GM21423 (cell line): ENCODE measurements at regions not wholly inside any gene's neighbourhood (a gene's known extent, or its start where the extent isn't known, plus 50 kb on each side); places are given as distances from the start of the nearest gene placed in this dataset.

ENCODE experiments used
- ATAC-seq: cut with Tn5 transposase; IDR thresholded peaks from one replicate; pipeline ENCODE4 v1.9.1; 2021; ENCODE audit warnings: mild to moderate bottlenecking, moderate library complexity; ENCODE audit not compliant: unreplicated experiment

- no peak for ATAC-seq
Observed at GRCh38 chr13:85544756-85545155, 254.5 kb downstream of the SLITRK6 start.

GRCh38 chr13:85543144-85543543 lies 256.1 kb downstream of the SLITRK6 start:
- ATAC-seq = no peak

DNA sequence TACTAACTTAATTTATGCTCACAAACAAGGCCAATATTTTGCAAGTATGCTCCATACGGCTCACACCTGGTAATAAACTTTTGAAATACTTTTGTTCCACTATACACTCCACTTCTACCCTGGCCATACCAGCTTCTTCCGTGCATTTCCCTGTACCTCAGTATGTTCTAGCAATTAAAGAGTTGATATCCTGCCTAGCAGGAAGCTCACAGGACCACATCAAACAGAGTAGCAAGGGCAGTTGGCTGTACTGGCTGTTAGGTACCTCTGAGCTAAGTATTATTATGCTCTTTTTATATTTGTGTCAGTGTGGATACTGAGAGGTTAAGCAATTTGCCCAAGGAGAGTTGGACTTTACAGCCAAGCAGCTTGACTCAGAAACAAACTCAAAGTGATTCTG lies 257.7 kb downstream of the SLITRK6 start:
- ATAC-seq = no peak

DNA sequence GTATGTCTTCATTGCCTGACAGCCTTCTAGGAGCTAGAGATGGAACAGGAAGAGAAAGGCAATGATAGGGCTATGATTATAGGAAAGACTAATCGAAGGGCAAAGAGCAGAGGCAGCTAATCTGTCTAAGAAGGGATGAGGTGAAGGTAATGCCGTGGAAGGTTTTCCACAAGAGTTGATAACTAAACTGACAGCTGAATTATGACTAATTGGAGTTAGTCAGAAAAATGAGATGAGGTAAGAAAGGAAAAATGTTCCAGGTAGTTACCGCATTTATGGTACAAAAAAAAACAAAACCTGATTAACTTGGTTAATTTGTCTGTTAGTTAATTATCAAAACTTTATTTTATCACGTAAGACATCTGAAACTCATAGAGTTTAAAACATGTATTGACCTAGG lies 260.3 kb downstream of the SLITRK6 start:
- no peak for ATAC-seq

- no peak for ATAC-seq
Observed at GRCh38 chr13:85537601-85538000, 261.6 kb downstream of the SLITRK6 start.

DNA sequence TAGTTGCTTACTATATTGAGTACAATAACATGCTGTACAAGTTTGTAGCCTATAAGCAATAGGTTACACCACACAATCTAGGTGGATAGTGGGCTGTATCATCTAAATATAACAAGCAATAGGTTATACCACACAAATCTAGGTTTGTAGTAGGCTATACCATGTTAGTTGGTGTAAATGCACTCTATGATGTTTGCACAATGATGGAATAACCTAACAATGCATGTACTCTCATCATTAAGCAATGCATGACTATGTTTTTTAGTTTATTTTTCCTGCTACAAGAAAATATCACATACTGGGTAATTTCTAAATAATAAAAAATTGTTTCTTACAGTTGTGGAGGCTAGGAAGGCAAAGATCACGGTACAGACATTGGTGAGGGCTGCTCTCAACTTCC lies 262.5 kb downstream of the SLITRK6 start:
- no peak for ATAC-seq

DNA sequence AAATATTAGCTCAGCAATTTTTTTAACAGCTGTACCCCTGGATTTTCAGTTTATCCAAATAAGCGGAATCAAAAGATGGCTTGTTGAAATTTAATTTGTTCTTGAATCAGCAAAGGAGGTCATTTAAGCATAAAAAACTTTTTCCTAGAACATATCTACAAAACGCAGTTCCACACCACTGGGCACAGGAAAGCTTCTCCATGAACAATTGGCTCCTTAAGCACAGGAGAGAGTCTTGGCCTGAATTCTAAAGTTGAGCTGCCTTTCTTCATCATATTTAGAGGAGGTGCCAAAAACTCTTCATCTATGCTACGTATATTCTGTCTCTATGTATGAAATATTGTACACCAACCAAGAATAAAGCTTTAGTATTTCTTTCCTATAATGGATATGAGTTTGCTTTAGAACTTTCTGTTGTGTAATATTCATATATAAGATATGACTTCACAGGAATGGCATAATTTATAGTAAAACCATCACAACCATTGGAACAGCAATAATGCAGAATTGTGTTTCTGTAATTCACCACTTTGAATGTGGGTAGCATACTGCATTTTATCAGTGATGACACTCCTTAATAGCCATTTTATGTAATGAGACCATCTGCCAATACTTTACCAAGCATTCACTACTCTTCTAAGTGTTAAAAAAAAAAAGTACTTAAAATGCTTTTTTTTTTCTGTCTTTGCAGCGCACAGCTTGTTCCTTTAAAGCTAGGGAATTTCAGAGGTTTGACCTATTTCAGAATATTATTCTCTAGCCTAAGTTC lies 263.7 kb downstream of the SLITRK6 start:
- no peak for ATAC-seq

DNA sequence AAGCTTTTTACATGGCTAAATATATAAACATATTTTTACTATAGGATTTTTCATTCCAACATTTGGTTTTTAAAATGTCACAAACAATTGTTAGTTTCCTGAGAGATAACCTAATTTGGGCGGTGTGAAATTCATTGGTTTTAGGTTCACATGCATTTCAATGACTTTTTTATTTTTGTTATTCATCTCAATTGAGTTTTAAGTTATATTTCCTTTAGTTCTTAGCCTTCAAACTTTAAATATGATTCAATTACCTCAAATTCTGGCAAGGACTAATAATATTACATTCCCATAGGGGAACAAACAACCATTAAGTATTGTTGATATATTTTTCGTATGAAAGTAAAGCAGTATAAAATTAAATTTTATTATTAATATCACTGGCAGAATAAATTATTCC lies 265.3 kb downstream of the SLITRK6 start:
- no peak for ATAC-seq

DNA sequence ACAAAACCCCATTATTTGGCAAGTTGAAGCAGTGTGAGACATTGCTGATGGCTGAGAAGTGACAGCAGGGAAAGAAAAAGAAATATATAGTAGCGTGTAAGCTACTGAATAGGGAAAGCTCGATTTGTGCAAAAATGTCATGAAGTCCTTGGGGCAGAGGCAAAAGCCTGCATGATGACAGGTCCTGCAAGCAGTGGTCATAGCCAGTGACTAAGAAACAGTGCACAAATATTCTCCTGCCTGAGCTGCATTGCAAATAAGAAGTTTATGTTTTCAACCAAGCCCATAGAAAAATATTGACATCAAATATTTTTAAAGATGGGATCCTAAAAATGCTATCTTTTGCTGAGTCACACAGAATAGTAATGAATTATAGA lies 270.0 kb downstream of the SLITRK6 start:
- ATAC-seq = no peak

- ATAC-seq = no peak
Observed at GRCh38 chr13:85528491-85529217, 270.6 kb downstream of the SLITRK6 start.

GRCh38 chr13:85527316-85527715 lies 271.9 kb downstream of the SLITRK6 start:
- ATAC-seq = no peak

GRCh38 chr13:85525411-85525810 lies 273.8 kb downstream of the SLITRK6 start:
- no peak for ATAC-seq

GRCh38 chr13:85521657-85522056 lies 277.6 kb downstream of the SLITRK6 start:
- no peak for ATAC-seq

GRCh38 chr13:85520445-85520844 lies 278.8 kb downstream of the SLITRK6 start:
- ATAC-seq = no peak

- no peak for ATAC-seq
Observed at GRCh38 chr13:85519363-85519762, 279.9 kb downstream of the SLITRK6 start.

DNA sequence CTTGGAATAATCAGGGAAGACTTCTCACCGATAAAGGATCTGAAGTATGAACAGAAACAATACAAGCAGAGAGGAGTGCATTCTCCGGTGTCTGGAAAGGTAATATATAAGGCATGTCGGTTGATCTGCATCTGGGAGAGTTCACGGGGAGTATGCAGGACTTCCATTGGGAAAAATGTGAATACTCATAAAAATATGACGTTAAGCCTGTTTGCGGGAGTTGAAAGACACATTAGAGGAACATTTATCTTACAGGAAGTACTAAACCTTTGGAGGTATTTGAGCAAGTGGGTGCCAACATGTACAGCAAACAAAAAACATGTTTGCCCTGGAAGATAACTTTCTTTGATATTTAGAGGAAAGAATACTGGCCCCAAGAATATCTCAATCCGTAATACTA lies 286.8 kb downstream of the SLITRK6 start:
- ATAC-seq = no peak

DNA sequence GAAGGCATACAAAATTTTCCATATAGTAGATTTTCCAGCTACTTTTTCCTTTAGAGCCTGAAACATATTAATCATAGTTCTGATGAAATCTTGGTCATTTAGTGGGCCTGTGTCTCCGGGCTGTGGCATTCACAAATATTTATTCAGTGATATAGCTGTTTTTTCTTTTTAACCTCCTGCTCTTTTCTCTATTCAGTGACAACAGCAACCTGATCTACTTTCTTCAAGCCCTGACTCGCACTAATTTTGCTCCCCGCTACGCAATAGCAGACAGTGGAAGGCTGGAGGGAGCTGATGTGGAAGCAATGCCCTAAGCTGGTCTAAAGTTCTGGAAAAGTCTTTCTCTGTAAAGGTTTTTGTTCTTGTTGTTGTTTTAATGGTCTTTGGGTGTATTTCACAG lies 289.7 kb downstream of the SLITRK6 start:
- ATAC-seq = no peak

GRCh38 chr13:85508683-85509329 lies 290.4 kb downstream of the SLITRK6 start:
- ATAC-seq = no peak

GRCh38 chr13:85503797-85504196 lies 295.4 kb downstream of the SLITRK6 start:
- no peak for ATAC-seq

GRCh38 chr13:85501616-85502015 lies 297.6 kb downstream of the SLITRK6 start:
- no peak for ATAC-seq

GRCh38 chr13:85500696-85501256 lies 298.4 kb downstream of the SLITRK6 start:
- no peak for ATAC-seq

DNA sequence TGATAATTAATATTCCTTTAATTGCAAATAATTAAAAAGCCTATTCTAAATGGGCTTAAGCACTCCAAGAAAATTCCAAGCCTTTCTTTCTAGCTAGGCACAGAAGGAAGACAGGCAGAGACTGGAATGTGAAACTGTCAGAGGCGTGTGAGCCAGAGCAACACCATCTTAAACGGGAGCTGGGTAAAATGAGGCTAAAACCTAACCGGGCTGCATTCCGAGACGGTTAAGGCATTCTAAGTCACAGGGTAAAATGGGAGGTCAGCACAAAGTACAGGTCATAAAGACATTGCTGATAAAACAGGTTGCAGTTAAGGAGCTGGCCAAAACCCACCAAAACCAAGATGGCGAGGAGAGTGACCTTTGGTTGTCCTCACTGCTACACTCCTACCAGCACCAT lies 300.4 kb downstream of the SLITRK6 start:
- no peak for ATAC-seq
